ENCODE measurements at regions not wholly inside any gene's neighbourhood (a gene's known extent, or its start where the extent isn't known, plus 50 kb on each side); places are given as distances from the start of the nearest gene placed in this dataset.

DNA sequence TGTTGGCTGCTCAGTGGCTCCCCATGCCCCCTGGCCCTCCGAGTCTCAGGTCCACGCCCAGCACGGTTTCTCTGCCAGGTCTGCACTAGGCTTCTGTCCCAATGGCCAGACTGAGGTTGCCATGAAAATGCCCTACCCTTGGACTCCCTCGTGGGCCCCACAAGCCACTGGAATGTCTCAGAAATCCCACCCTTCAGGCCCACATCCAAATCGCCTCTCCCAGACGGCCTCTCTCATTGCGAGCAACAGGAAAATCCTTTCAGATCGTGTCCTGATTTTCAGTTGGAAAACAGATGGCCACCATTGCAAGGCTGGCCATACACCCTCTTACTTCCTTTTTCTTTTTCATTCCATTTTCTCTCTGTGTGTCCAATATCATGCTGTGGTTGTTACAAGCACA, 77.3 kb downstream of the IRF2BPL start:
- WGBS, 3 donors, result 60 to 72% (median 68%) methylated on average over 8 of the region's 8 CpGs
- no peak overlapping the region for H3K27ac ChIP-seq (ENCODE audit: low read depth, low read length)

DNA sequence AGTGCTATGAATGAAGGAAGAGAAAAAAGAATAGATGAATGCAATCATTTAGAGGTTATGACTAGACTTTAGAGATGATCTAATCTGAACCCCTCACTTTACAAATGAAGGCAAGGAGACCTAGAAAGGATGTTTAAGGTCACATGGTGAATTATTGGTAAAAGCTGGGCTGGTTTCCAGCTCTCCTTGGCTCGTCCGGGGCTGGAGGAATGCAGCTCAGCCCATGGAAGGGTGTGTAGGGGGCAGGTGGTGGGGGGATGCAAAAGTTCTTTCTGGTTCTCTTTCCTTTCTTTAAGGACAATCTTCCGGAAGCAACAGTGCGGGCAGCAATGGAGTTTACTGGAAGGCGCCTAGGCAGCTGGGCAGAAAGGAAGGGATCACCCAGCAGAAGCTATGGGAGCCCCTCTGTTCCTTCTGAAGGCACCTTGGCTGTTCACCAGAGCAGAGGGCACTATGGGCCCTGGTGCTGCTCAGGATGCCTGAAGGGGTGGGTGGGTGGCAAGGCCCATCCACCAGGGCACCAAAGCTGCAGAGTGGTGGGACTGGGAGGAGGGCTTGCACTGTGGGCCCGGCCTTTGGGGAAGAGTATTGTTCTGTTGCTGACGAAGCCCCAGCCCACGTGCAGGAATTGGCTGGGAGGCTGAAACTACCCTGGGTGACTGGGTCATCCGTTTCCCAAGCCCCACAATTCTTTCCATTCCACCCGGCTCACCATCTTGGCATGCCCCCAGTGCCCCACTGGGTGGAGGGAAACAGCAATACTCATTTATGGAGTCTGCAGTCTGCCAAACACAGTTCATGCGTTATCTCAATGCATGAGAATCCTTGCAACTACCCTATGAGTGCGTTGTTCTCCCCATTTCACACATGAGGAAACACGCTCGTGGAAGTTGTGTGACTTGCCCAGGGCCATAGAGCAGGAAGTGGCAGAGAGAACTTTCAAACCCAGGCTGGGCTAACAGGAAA, 78.2 kb downstream of the IRF2BPL start:
- H3K27ac ChIP-seq (ENCODE audit: low read depth, low read length), result no peak overlapping the region
- WGBS, 3 donors, result 51 to 64% (median 55%) methylated on average over 14 of the region's 14 CpGs

DNA sequence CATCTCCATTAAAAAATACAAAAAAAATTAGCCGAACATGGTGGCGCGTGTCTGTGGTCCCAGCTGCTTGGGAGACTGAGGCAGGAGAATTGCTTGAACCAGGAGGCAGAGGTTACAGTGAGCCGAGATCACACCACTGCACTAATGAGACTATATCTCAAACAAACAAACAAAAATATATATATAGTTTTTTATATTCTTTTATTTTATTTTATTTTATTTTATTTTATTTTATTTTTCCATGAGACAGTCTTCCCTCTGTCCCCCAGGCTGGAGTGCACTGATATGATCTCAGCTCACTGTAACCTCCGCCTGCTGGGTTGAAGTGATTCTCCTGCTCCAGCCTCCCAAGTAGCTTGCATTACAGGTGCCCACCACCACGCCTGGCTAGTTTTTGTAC, 79.5 kb downstream of the IRF2BPL start:
- 87 to 98% (median 96%) methylated on average over 6 of the region's 6 CpGs for WGBS, 3 donors
- no peak overlapping the region for H3K27ac ChIP-seq (ENCODE audit: low read depth, low read length)

DNA sequence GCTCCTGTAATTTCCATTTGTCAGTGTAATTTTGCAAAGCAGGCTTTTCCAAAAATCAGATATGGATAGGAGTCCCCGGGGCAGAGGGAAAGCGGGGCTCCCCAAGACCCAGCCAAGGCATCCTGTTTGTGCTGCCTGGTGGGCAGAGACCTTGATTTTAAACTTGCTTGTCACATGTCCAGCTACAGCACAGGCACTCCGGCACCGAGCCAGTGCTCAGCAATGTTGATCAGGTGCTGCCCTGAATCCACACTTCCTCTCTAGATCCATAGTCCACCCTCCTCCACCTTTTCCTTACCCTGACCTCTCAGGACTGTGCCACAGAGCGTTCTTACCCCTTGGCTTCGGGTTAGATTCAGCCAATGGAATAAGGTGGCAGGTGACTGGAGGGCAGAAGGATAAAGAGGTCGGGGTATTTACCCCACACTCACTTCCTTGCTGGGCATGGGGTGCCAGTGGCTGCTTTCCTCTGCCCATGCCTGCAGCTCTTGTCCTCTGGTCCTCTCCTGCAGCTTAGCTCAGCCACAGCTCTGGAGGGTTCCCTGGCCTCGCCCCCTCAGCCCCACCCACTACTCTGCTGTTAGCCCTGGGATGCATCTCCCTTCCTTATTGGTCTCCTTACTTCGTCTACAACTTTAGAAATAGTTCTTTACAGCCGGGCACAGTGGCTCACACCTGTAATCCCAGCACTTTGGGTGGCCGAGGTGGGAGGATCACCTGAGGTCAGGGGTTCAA, 80.1 kb downstream of the IRF2BPL start:
- 57 to 75% (median 73%) methylated on average over 11 of the region's 11 CpGs for WGBS, 3 donors
- no peak overlapping the region for H3K27ac ChIP-seq (ENCODE audit: low read depth, low read length)

DNA sequence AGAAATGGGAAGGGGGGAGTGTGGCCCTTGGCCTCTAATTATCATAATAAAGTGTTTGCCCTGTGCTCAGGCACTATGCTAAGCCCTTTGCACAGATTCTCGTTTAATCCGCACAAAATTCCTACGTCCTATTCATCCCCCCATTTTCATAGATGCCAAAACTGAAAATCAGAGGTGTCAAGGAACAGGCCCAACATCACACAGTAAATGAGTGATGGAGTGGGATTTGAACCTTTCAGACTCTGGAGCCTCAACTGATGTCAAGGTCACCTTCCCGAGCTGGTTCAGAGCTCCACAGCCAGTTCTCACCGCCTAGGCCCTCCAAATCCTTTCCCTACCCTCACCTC, 80.7 kb downstream of the IRF2BPL start:
- no peak overlapping the region for H3K27ac ChIP-seq (ENCODE audit: low read depth, low read length)
- 50 to 67% (median 61%) methylated on average over 5 of the region's 5 CpGs for WGBS, 3 donors

DNA sequence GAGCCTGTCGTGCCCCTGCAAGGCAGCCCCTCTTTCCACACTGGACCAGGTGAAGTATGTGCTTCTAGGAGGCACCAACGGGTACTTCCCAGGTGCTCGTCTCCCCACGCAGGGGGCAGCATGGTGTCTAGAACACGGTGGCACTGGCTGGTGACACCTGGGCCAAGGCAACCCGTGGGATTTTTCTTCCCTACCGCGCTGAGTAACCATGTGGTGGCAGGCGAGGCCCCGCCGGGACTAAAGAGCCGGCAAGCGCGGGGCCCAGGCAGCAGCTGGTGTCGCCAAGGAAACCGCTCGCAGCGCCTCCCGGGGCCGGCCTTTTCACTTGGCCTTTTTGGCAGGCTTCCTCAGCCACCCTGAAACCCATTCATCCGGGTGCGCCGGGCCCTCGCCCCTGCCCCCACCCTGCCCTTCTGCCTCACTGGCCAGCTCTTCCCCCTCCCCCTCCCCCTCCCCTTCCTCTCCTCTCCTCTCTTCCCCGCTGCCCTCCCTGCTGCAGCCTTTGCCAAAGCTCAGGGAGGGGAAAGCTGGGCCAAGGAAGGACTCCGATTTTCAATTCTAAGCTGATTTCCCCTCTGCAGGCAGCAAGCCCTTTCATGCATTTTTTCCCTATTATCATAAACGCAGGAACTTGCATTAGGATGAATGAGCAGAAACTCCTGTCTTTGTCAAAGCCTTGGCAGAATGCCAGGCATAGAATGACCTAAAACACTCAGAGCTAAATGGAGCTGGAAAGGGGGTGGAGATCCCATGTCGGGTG, 81.2 kb downstream of the IRF2BPL start:
- 1 to 5% (median 4%) methylated on average over 22 to 28 of the region's 28 CpGs for WGBS, 3 donors
- no peak overlapping the region for H3K27ac ChIP-seq (ENCODE audit: low read depth, low read length)

DNA sequence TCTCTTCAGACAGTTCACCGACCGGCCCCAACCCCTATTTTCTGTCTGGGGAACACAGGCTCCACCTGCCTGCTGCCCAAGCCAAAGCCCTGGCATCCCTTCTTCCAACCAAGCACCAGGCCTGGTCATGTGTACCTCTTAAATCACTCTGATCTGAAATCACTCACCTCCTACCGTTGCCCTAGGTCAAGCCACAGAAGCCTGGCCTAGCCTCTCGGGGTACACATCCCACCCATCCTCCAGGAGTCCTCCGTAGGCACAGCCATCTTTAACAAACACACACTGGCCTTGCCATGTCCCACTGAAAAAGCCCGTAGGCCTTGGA, 81.8 kb downstream of the IRF2BPL start:
- WGBS, 3 donors, result 48 to 72% (median 69%) methylated on average over 6 of the region's 6 CpGs
- no peak overlapping the region for H3K27ac ChIP-seq (ENCODE audit: low read depth, low read length)

DNA sequence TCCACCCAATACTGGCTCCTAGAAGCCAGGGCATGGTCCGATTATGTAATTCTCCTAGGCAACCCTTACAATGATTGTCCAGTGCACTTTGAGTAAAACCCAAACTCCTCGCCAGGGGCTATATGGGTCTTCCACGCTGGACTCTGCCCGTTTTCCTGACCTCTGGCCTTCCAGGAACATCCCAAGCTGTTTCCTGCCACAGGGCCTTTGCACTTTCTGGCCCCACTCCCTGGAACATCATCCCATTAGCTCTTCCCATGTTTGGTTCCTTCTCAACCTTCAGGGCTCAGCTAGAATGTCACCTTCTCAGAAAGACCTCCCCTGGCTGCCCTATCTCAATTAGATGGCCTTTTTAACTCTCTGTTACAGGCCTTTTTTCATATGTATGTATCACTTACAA, 85.4 kb downstream of the IRF2BPL start:
- 85 to 93% (median 87%) methylated on average over 4 of the region's 4 CpGs for WGBS, 3 donors

DNA sequence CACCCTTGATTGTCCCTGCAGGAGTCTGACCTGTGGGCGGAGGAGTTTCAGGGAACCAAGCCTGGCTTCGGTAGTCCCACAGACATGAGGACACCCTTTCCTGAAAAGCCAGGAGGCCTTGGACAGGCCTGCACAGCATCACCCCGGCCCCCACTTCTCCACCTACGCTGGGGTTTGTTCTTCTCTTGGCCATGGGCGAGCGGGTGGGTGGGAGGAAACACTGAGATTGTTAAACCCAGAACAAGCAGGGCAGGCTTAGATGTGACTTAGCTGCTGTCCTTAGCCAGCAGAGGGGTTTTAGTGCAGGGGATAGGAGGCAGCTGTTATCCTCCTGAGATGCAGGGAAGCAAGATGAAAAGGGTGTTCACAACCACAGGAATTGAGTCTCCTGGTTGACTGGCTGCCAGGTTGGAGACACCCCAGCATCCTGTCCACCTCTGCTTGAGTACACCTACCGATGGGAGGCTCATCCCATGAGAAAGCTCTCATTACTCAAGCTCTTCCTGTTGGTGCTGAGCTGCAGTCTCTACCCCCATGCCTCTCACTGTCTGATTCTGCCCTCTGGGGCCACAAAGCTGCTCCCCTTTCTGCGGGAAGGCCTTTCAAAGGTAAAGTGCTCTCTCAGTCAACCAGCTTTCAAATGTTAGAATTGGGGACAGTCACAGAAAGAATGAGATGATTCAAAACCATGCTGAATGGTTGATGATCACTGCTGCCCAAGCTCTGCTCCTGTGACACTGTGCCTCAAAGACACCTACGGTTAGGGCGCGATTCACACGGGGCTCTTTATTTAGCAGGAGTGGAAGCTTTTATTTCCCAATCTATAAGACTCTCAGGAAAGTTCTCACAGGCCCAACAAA, 86.3 kb downstream of the IRF2BPL start:
- 69 to 80% (median 71%) methylated on average over 12 of the region's 12 CpGs for WGBS, 3 donors
- H3K27ac ChIP-seq (ENCODE audit: low read depth, low read length), result no peak overlapping the region

More for the DNA sequence above, 85.4 kb downstream of the IRF2BPL start:
- no peak overlapping the region for H3K27ac ChIP-seq (ENCODE audit: low read depth, low read length)

DNA sequence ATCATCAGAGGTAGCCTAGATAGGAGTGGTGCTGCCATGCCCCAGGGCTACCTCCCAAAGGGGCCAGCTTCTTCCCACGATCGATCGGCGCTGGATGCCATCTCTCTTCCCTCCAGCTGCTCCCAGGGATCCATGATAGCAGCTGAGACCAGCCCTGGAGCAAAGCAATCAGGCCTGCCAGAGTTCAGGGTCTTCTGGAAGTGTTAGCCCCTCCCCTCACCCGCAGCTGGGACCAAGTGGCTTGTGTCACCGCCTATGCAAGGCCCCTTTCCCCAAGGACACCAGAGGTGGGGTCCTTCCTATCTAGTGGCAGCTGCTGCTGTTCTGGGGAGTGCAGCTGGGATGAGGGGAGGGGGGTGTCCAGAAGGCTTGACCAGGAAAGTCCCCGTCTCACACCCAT, 87.0 kb downstream of the IRF2BPL start:
- 79 to 95% (median 93%) methylated on average over 7 of the region's 7 CpGs for WGBS, 3 donors
- H3K27ac ChIP-seq (ENCODE audit: low read depth, low read length), result no peak overlapping the region

DNA sequence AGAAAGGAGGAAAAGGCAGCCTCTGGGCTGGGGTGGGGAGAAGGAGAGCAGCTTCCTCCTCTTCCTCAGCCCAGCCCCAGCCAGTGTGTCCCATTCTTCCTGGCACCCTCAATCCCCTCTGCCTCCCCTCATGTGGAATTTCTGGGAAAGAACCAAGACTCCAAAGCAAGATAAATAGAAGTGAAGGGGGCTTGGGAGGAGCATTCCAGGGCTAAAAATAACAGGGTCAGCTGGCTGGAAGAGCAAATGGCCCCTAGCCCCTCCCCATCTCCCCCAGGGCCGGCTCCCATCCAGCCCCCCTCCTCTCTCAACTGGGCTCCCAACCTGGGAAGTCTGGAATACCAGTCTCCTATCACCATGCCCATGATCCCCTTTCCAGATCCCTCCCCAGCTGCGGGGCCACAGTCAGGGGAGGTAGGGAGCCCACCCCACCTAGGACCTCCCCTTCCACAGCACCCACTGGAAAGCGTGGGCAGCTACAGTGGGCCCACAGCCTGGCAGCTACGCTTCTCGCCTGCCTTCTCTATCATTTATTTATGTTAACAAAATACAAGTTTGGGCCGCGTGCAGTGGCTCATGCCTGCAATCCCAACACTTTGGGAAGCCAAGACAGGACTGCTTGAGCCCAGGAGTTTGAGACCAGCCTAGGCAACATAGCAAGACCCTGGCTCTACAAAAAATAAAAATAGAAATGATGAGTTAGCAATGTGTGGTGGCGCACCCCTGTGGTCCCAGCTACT, 88.3 kb downstream of the IRF2BPL start:
- no peak overlapping the region for H3K27ac ChIP-seq (ENCODE audit: low read depth, low read length)
- WGBS, 3 donors, result 84 to 93% (median 86%) methylated on average over 7 to 8 of the region's 8 CpGs

DNA sequence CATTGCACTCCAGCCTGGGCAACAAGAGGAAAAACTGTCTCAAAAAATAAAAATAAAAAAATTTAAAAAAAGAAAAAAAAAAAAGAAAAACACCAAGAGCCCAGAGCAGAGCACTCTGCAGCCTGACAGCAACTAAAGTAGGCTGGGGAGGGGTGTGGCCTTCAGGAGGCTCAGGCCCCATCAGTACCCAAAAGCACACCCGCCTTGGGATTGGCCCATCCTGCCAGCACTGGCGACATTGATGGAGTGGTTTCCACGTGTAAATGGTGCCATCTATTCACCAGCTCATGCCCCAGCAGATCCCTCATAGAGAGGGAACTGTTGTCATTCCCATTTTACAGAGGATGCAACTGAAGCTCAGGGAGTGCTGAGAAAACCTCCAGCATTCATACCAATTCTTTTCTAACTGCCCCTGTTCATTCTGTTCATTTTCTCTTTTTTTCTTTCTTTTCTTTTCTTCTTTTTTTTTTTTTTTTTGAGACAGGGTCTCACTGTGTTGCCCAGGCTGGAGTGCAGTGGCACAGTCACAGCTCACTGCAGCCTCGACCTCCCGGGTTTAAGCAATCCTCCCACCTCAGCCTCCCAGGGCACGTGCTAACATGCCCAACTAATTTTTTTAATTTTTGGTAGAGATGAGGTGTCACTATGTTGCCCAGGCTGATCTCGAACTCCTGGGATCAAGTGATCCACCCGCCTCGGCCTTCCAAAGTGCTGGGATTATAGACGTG, 89.3 kb downstream of the IRF2BPL start:
- 83 to 89% (median 86%) methylated on average over 10 of the region's 10 CpGs for WGBS, 3 donors
- H3K27ac ChIP-seq (ENCODE audit: low read depth, low read length), result no peak overlapping the region

DNA sequence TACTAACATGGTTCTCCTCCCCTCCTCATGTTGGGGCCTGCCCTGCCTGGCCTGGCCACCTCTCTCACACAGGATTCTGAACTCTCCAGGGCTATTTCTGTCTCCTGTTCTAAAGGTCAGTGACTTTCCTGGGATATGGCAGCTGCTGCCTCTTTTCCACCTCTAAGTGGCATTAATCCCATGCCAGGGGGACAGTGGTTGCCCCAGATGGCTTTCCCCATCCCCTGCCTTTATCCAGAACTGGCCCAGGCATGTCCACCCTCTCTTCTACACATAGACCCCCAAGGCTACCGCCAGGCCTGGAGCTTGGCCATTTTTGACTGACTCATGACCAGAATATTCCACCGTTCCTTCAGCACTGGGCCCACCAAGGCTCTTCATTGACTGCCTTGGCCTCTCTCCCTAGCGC, 90.4 kb downstream of the IRF2BPL start:
- H3K27ac ChIP-seq (ENCODE audit: low read depth, low read length), result no peak overlapping the region
- 81 to 98% (median 89%) methylated on average over 3 of the region's 3 CpGs for WGBS, 3 donors

DNA sequence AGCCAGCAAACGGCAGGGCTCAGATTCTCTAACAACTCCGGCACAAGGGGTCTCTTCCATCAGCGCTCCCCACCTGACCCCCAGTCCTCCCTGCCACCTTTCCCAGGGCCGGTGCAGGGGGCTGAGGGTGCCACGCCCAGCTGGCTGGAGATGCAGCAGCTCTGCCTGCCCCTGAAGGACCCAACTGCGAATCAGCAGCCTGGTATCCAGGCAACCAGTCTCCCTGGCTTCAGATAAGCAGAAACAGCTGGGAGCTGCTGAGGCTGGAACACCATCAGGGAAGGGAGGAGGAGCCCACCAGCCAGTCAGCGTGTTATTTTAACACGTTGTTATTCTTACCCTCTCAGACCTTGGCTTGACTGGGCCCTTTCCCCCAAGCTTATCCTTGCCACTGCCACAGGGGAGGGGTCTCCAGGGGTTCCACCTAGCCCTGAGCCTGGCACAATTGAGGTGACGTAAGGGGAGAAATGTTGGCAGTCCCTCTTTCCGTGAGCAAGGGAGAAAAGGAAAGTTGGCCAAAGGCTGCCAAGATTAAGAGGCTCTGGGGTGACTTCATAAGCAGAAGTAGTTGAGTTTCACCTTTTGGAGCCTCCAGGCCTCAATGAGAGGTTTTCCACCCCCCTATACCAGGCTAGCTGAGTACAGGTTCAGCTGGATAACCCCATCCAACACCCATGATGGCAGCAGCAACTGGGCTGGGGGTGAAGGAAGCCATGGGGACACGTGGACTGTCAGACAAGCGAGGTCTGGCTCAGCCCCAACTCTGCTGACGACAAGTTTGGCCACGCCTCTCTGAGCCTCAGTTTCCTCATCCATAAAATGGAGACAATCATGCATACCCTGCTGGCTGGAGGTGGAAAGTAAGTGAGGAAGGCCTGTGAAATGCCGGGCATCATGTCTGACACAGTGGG, 91.1 kb downstream of the IRF2BPL start:
- H3K27ac ChIP-seq (ENCODE audit: low read depth, low read length), result no peak overlapping the region
- WGBS, 3 donors, result 61 to 70% (median 61%) methylated on average over 15 of the region's 15 CpGs

DNA sequence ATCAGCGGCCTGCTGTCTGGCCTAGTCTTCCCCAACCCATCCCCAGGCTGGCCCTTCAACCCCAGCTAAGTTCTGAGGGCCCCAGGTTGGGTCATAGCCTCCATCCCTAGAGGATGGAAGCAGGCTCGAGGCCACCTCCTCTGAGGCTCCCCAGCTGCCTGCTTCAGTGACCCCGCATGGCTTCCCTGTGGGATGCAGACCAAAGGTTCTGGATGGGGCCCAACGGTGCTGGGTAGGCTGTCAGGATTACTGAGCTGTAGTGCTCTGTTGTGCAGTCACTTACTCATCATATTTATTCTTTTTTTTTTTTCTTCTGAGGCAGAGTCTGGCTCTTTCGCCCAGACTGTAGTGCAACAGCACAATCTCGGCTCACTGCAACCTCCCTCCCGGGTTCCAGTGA, 92.0 kb downstream of the IRF2BPL start:
- no peak overlapping the region for H3K27ac ChIP-seq (ENCODE audit: low read depth, low read length)
- 65 to 74% (median 71%) methylated on average over 7 of the region's 7 CpGs for WGBS, 3 donors

DNA sequence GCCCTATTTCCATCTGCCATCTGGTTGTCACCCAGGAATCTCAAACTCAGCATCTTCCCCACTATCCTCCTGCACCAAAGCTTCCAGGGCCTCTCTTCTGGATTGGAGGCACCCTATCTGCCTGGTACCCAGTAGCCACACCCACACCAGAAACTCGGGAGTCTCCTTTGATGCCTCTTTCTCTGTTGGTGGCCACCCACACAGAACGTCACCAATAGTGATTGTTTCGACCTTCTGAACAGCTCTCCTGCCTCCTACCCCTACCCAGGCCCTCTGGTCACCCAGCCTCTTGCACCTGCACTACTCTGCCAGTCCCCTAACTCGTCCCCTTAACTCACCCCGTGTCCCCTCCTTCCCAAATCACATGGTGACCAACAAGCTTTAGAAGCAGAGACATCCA, 95.0 kb downstream of the IRF2BPL start:
- WGBS, 3 donors, result 75 to 89% (median 82%) methylated on average over 5 of the region's 5 CpGs
- no peak overlapping the region for H3K27ac ChIP-seq (ENCODE audit: low read depth, low read length)

Measured in adipose tissue (tissue), 3 donors.